Hepatocyte (in vitro differentiated cells): ENCODE measurements at regions not wholly inside any gene's neighbourhood (a gene's known extent, or its start where the extent isn't known, plus 50 kb on each side); places are given as distances from the start of the nearest gene placed in this dataset.
"Not testable (repeated sequence)": the region's sequence is repeated elsewhere in the genome, so short reads cannot be mapped to it uniquely, and the experiment has no call there.

ENCODE experiments used
- EZH2 ChIP-seq: fragments of 200-600 bp; sonication (generic); IDR thresholded peaks from 2 replicates; pipeline ENCODE4 v1.6.1; 2016; ENCODE audit warnings: antibody characterized with exemption, mild to moderate bottlenecking, borderline replicate concordance
- EZH2phosphoT487 ChIP-seq: fragments of 200-600 bp; sonication (generic); IDR thresholded peaks from one replicate; pipeline ENCODE4 v1.6.1; 2018; ENCODE audit warnings: antibody characterized with exemption, mild to moderate bottlenecking, low read depth, moderate library complexity; ENCODE audit not compliant: unreplicated experiment, severe bottlenecking
- TF ChIP-seq, protein P1 (sequence below): fragments of 200-600 bp; sonication (generic); IDR thresholded peaks from 2 replicates; pipeline ENCODE4 v1.5.1; 2016; ENCODE audit warnings: antibody characterized with exemption, mild to moderate bottlenecking; ENCODE audit not compliant: poor library complexity

DNA sequence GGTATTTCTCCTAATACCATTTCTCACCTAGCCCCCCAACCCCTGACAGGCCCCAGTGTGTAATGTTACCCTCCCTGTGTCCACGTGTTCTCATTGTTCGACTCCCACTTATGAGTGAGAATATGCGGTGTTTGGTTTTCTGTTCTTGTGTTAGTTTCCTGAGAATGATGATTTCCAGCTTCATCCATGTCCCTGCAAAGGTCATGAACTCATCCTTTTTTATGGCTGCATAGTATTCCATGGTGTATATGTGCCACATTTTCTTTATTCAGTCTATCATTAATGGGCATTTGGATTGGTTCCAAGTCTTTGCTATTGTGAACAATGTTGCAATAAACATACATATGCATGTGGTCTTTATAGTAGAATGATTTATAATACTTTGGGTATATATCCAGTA lies 148.4 kb downstream of the SLC25A46 start:
- TF ChIP-seq, protein P1, sequence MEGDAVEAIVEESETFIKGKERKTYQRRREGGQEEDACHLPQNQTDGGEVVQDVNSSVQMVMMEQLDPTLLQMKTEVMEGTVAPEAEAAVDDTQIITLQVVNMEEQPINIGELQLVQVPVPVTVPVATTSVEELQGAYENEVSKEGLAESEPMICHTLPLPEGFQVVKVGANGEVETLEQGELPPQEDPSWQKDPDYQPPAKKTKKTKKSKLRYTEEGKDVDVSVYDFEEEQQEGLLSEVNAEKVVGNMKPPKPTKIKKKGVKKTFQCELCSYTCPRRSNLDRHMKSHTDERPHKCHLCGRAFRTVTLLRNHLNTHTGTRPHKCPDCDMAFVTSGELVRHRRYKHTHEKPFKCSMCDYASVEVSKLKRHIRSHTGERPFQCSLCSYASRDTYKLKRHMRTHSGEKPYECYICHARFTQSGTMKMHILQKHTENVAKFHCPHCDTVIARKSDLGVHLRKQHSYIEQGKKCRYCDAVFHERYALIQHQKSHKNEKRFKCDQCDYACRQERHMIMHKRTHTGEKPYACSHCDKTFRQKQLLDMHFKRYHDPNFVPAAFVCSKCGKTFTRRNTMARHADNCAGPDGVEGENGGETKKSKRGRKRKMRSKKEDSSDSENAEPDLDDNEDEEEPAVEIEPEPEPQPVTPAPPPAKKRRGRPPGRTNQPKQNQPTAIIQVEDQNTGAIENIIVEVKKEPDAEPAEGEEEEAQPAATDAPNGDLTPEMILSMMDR, result not testable (repeated sequence)
- not testable (repeated sequence) for TF ChIP-seq EZH2phosphoT487, EZH2
